ENCODE measurements at regions not wholly inside any gene's neighbourhood (a gene's known extent, or its start where the extent isn't known, plus 50 kb on each side); places are given as distances from the start of the nearest gene placed in this dataset.

- DNase-seq: no peak
Observed at GRCh38 chr4:181647396-181648147, 595.6 kb upstream of the TENM3 start.

- DNase-seq: no peak
Observed at GRCh38 chr4:181650033-181650825, 593.0 kb upstream of the TENM3 start.

GRCh38 chr4:181656748-181657147 lies 586.5 kb upstream of the TENM3 start:
- no peak for DNase-seq

GRCh38 chr4:181659202-181659601 lies 584.0 kb upstream of the TENM3 start:
- DNase-seq: no peak

- no peak for DNase-seq
Observed at GRCh38 chr4:181659876-181660275, 583.3 kb upstream of the TENM3 start.

- DNase-seq: no peak
Observed at GRCh38 chr4:181661090-181661489, 582.1 kb upstream of the TENM3 start.

GRCh38 chr4:181661923-181662322 lies 581.3 kb upstream of the TENM3 start:
- no peak for DNase-seq

- DNase-seq: no peak
Observed at GRCh38 chr4:181662383-181662782, 580.8 kb upstream of the TENM3 start.

- no peak for DNase-seq
Observed at GRCh38 chr4:181670506-181670905, 572.7 kb upstream of the TENM3 start.

- no peak for DNase-seq
Observed at GRCh38 chr4:181671672-181672071, 571.5 kb upstream of the TENM3 start.

GRCh38 chr4:181672751-181673150 lies 570.5 kb upstream of the TENM3 start:
- DNase-seq: no peak

- DNase-seq: no peak
Observed at GRCh38 chr4:181674315-181674875, 568.8 kb upstream of the TENM3 start.

GRCh38 chr4:181676546-181676945 lies 566.7 kb upstream of the TENM3 start:
- no peak for DNase-seq

GRCh38 chr4:181677201-181677600 lies 566.0 kb upstream of the TENM3 start:
- no peak for DNase-seq

GRCh38 chr4:181677621-181678020 lies 565.6 kb upstream of the TENM3 start:
- no peak for DNase-seq

GRCh38 chr4:181679754-181680153 lies 563.4 kb upstream of the TENM3 start:
- no peak for DNase-seq

GRCh38 chr4:181682367-181683047 lies 560.7 kb upstream of the TENM3 start:
- DNase-seq: no peak

GRCh38 chr4:181684310-181684709 lies 558.9 kb upstream of the TENM3 start:
- no peak for DNase-seq

- no peak for DNase-seq
Observed at GRCh38 chr4:181685461-181685860, 557.7 kb upstream of the TENM3 start.

- no peak for DNase-seq
Observed at GRCh38 chr4:181685911-181686310, 557.3 kb upstream of the TENM3 start.

- no peak for DNase-seq
Observed at GRCh38 chr4:181687116-181687515, 556.1 kb upstream of the TENM3 start.

- no peak for DNase-seq
Observed at GRCh38 chr4:181688432-181688831, 554.8 kb upstream of the TENM3 start.

- no peak for DNase-seq
Observed at GRCh38 chr4:181688872-181689271, 554.3 kb upstream of the TENM3 start.

Data from NCI-H1436 treated with DMSO at 0.1 percent for 48 hours (cell line).